HepG2 (cell line): ENCODE measurements at regions not wholly inside any gene's neighbourhood (a gene's known extent, or its start where the extent isn't known, plus 50 kb on each side); places are given as distances from the start of the nearest gene placed in this dataset.

ENCODE experiments used
- ATAC-seq: fragments of 200-7000 bp; cut with Tn5 transposase; 3 replicates; pipeline ENCODE4 v1.9.1; 2020; ENCODE audit warnings: mild to moderate bottlenecking, moderate library complexity
- BruUV-seq: library from RNA; stranded (reverse); fragments of 400-500 nt; replicated peaks from 2 replicates; lab custom pipeline; 2021; lab: Mats Ljungman, UMichigan
- CTCF ChIA-PET: fragments of 300-600 bp; formaldehyde crosslinking; extraction: SDS; loops from one replicate; lab custom pipeline; 2021; ENCODE audit warnings: low total read pairs, inconsistent platforms, low intra/inter-chr PET ratio; lab: Yijun Ruan, JAX
- POLR2A ChIA-PET: fragments of 350-600 bp; sonication (Branson Sonifier 250); formaldehyde crosslinking; loops from one replicate; lab custom pipeline; 2020; ENCODE audit warnings: antibody characterized with exemption, inconsistent platforms; lab: Yijun Ruan, JAX
- DNase-seq: peaks from one replicate; pipeline ENCODE4 v3.0.0-alpha.2; 2015; ENCODE audit warnings: low spot score
- FAIRE-seq: peaks from 3 replicates; lab custom pipeline; 2011; peaks lifted over from hg19 to GRCh38; lab: Jason Lieb, UNC
- H2AFZ ChIP-seq: one replicate; pipeline ENCODE4 v1.6.1; 2011; ENCODE audit warnings: low read length, inconsistent platforms
- H3K27ac ChIP-seq: fragments of 300-600 bp; 3 replicates; pipeline ENCODE4 v1.8.0; 2011; ENCODE audit warnings: mixed run types, mild to moderate bottlenecking, mixed read lengths, low read length, inconsistent platforms; ENCODE audit not compliant: insufficient read depth; ENCODE audit errors: extremely low read length
- H3K27me3 ChIP-seq, 2 experiments: fragments of 200-600 bp in 1 of 2; 2 replicates in 1 of 2; 3 replicates in 1 of 2; pipeline versions ENCODE4 v1.6.0 to v1.8.0; 2011; ENCODE audit warnings: low read length in 2 of 2, mild to moderate bottlenecking in 2 of 2, moderate library complexity in 2 of 2, inconsistent platforms in 1 of 2; ENCODE audit not compliant: insufficient read depth in 2 of 2, control insufficient read depth in 1 of 2
- H3K36me3 ChIP-seq, 2 experiments: fragments of 200-600 bp in 1 of 2; replicated peaks in 1 of 2; 2 replicates in 1 of 2; 3 replicates in 1 of 2; pipeline versions ENCODE4 v1.5.1 to v1.8.0; 2011; ENCODE audit warnings: low read length in 2 of 2, inconsistent platforms in 1 of 2; ENCODE audit not compliant: insufficient read depth in 2 of 2, control insufficient read depth in 1 of 2
- H3K4me1 ChIP-seq: 2 replicates; pipeline ENCODE4 v1.5.1; 2012; ENCODE audit warnings: low read length, inconsistent platforms; ENCODE audit not compliant: insufficient read depth
- H3K4me2 ChIP-seq: 2 replicates; pipeline ENCODE4 v1.6.0; 2011; ENCODE audit warnings: low read depth, low read length, inconsistent platforms
- H3K4me3 ChIP-seq, 3 experiments: fragments of 200-600 bp in 1 of 3; sonication (generic), shearing (Covaris generic) in 1 of 3; replicated peaks in 1 of 3; 2 replicates each; pipeline ENCODE4 v1.5.1; 2011 to 2016; ENCODE audit warnings: low read length in 3 of 3, inconsistent platforms in 2 of 3, low read depth in 2 of 3, mild to moderate bottlenecking in 2 of 3, control low read depth in 1 of 3, mixed read lengths in 1 of 3; ENCODE audit not compliant: insufficient read depth in 1 of 3
- H3K79me2 ChIP-seq: one replicate; pipeline ENCODE4 v1.6.1; 2011; ENCODE audit warnings: low read length, inconsistent platforms; ENCODE audit not compliant: insufficient read depth
- H3K9ac ChIP-seq: 2 replicates; pipeline ENCODE4 v1.6.0; 2011; ENCODE audit warnings: mild to moderate bottlenecking, low read depth, low read length, inconsistent platforms; ENCODE audit not compliant: insufficient read depth
- H3K9me3 ChIP-seq: 2 replicates; pipeline ENCODE4 v1.5.1; 2012; ENCODE audit warnings: mild to moderate bottlenecking, low read length
- H4K20me1 ChIP-seq: 2 replicates; pipeline ENCODE4 v1.6.0; 2011; ENCODE audit warnings: inconsistent platforms, mild to moderate bottlenecking, low read length, moderate library complexity; ENCODE audit not compliant: insufficient read depth
- AKAP8 ChIP-seq: sonication (generic); formaldehyde crosslinking; IDR thresholded peaks from 2 replicates; pipeline ENCODE4 v1.5.1; 2020; ENCODE audit warnings: mild to moderate bottlenecking, missing genetic modification reagents
- KDM1A ChIP-seq: IDR thresholded peaks from 2 replicates; pipeline ENCODE4 v1.6.1; 2016; ENCODE audit warnings: missing compliant biosample characterization
- TBX2 ChIP-seq: sonication (generic); formaldehyde crosslinking; IDR thresholded peaks from 2 replicates; pipeline ENCODE4 v1.5.0; 2020; ENCODE audit warnings: missing genetic modification reagents, mild to moderate bottlenecking, borderline replicate concordance
- ZSCAN25 ChIP-seq: sonication (generic); formaldehyde crosslinking; IDR thresholded peaks from 2 replicates; pipeline ENCODE4 v1.8.0; 2022; ENCODE audit warnings: mild to moderate bottlenecking, missing genetic modification reagents
- WGBS: methylation state at CpG from one replicate; pipeline ENCODE4 v1.1.6; 2017; ENCODE audit warnings: low lambda C conversion rate; 5-methylcytosine and 5-hydroxymethylcytosine counted together
- in situ Hi-C: cut with HindIII; loops from 2 replicates; pipeline ENCODE4 v1.10.0; 2017; ENCODE audit warnings: low pct_unique_long_range_greater_than_20kb; ENCODE audit not compliant: extremely low pct_ligation_motif_present
- intact Hi-C: fragments of 100-400 bp; cut with micrococcal nuclease; formaldehyde crosslinking; loops from one replicate; pipeline ENCODE4 v1.10.0; 2022; ENCODE audit not compliant: unreplicated experiment

GRCh38 chr7:16066805-16067459, 354.4 kb downstream of the CRPPA start:
- ATAC-seq (no peak), FAIRE-seq (no peak), DNase-seq (no peak)
- H3K79me2 ChIP-seq, result no peaks in the 10 kb centered on the region
- H3K9ac ChIP-seq, result no peak overlapping the region
- no peaks in the 10 kb centered on the region for H4K20me1 ChIP-seq
- POLR2A ChIA-PET, result no interaction called here
- no peaks in the 10 kb centered on the region for H3K9me3 ChIP-seq
- CTCF ChIA-PET, result no interaction called here
- WGBS, result 61% methylated on average over 5 of the region's 5 CpGs
- in situ Hi-C loops, result loop anchor here (25.0 kb wide), 3 partner anchors 755 to 1355 kb away; no protein-coding TSS in a partner anchor
- TF ChIP-seq KDM1A (CRISPR knock-in tag) (no peak), ZSCAN25 (CRISPR knock-in tag) (peak; percentile 87), AKAP8 (no peak)
- BruUV-seq, result no TSS peak
- H3K27me3 ChIP-seq, result no peaks in the 10 kb centered on the region
- H3K4me3 ChIP-seq, result no peak overlapping the region
- no peak overlapping the region for H3K4me2 ChIP-seq
- no peaks in the 10 kb centered on the region for H3K4me1 ChIP-seq
- intact Hi-C loops, result no loop called here
- H2AFZ ChIP-seq, result no peak overlapping the region
- no peaks in the 10 kb centered on the region for H3K36me3 ChIP-seq
- no peak overlapping the region for H3K27ac ChIP-seq

GRCh38 chr7:16065939-16066338, 355.4 kb downstream of the CRPPA start:
- in situ Hi-C loops, result loop anchor here (25.0 kb wide), 3 partner anchors 754 to 1354 kb away; no protein-coding TSS in a partner anchor
- ChIA-PET POLR2A (no interaction called here), CTCF (no interaction called here)
- H4K20me1 ChIP-seq, result no peaks in the 10 kb centered on the region
- no peak for TF ChIP-seq TBX2
- TF ChIP-seq, all 625 proteins: peak for 0
- DNase-seq (no peak), ATAC-seq (no peak), FAIRE-seq (no peak)
- Histone ChIP-seq H3K4me3 (no peak overlapping the region), H3K36me3 (no peaks in the 10 kb centered on the region), H3K9ac (no peak overlapping the region), H3K79me2 (no peaks in the 10 kb centered on the region), H2AFZ (no peak overlapping the region), H3K27me3 (no peaks in the 10 kb centered on the region), H3K4me1 (no peaks in the 10 kb centered on the region), H3K27ac (no peak overlapping the region), H3K4me2 (no peak overlapping the region), H3K9me3 (no peaks in the 10 kb centered on the region)
- BruUV-seq, result no TSS peak
- intact Hi-C loops, result no loop called here
